ENCODE measurements at regions not wholly inside any gene's neighbourhood (a gene's known extent, or its start where the extent isn't known, plus 50 kb on each side); places are given as distances from the start of the nearest gene placed in this dataset.
"Not testable (repeated sequence)": the region's sequence is repeated elsewhere in the genome, so short reads cannot be mapped to it uniquely, and the experiment has no call there.

- no peak for DNase-seq
Measured at GRCh38 chr12:73714655-73715054, 823.0 kb upstream of the ATXN7L3B start.

DNA sequence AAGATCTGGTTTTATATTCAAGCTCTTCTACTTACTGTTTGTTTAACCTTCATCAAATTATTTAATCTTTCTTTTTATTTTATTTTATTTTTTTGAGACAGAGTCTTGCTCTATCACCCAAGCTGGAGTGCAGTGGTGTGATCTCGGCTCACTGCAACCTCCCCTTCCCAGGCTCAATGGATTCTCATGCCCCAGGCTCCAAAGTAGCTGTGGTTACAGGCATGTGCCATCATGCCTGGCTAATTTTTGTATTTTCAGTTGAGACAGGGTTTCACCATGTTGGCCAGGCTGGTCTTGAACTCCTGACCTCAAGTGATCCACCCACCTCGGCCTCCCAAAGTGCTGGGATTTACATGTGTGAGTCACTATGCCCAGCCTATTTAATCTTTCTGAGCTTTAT, 821.5 kb upstream of the ATXN7L3B start:
- not testable (repeated sequence) for DNase-seq

GRCh38 chr12:73719223-73719622, 818.4 kb upstream of the ATXN7L3B start:
- DNase-seq: no peak

DNA sequence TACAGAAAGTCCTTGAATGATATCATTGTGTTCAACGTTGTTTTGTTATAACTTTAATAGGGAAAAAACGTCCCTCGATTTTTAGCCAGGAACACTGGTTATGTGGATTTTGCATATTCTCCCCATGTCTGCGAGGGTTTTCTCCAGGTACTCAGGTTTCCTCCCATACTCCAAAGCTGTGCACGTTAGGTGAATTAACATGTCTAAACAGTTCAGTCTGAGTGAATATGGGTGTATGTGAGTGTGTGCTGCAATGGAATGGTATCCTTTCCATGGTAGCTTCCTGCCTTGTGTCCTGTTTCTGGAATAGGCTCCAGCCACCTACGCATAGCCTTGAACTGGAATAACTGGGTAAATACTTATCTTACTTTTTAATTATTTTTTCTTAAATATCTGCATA, 810.8 kb upstream of the ATXN7L3B start:
- no peak for DNase-seq

GRCh38 chr12:73731658-73732057, 806.0 kb upstream of the ATXN7L3B start:
- no peak for DNase-seq

DNA sequence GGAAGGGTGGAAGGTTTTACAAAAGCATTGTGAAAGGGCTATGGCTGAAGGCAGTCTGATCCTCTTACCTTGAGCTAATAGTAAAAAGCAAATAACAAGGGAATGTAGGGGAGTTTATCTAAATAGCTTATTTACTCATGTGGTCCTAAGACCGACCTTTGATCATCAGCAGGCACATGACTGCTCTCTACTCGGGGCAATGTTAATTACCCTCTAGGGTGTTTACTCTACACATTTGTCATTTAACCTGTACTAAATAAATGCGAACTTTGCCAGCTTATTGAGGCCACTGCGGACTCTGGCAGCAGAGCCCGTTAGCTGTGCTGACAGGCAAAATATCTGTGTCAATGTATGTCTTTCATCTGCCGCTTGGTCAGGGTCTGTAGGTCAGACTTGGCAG, 768.3 kb upstream of the ATXN7L3B start:
- no peak for DNase-seq

DNA sequence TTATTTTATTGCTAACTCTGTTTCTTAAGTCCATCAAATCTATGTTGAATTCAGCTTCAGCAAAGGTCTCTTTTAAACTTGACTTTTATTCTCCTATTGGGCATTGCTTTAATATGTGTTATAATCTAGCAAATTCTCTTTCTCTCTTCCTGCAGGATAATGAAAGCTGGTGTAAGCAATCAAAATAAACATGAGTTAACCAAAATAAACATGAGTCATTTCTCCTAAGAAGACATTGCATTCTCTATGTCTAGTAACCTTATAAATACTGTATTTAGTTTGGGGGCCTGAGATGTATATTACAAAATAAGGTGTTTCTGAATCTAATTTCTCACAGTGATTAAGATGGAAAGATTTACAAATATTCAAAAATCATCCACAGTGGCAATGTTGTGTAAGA, 739.1 kb upstream of the ATXN7L3B start:
- no peak for DNase-seq

GRCh38 chr12:73815072-73815645, 722.5 kb upstream of the ATXN7L3B start:
- DNase-seq: no peak

DNA sequence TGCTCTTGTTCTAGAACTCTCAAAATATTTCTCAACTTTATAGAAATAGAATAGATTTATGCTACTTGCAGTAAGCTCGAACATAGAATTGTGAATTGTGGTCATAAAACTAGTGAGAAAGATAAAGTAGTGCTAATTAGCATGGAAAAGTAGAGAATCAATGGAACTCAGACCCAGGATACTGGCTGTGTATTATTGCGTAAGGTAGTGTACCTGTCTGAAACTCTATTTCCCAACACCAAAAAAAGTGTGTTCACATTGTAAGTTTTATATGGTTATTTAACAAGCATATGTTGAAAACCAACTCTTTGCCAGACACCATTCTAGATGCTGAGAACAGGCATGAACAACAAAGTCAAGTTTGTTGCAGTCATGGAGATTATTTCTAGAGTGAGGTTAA, 720.5 kb upstream of the ATXN7L3B start:
- DNase-seq: no peak

- DNase-seq: no peak
Measured at GRCh38 chr12:73833746-73834145, 703.9 kb upstream of the ATXN7L3B start.

GRCh38 chr12:73841963-73842362, 695.7 kb upstream of the ATXN7L3B start:
- DNase-seq: no peak

DNA sequence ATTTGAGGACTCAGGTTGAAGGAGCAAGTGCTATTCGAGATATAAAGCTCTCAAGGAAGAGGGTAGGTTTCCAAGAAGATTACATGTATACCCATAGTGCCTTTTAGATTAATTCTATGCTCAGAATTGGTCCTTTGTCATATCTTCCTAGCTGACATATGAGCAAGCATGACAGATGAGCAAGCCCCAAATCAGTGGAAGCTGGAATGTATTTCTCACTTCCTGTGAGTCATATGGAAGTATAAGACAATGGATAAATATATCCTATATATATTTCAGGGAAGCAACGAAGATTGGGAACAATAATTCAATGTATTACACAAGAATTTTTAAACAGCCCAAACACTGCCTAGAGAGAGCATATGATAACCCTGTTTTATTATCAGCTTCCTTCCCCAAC, 674.1 kb upstream of the ATXN7L3B start:
- DNase-seq: no peak

- DNase-seq: no peak
Measured at GRCh38 chr12:73867147-73867546, 670.5 kb upstream of the ATXN7L3B start.

DNA sequence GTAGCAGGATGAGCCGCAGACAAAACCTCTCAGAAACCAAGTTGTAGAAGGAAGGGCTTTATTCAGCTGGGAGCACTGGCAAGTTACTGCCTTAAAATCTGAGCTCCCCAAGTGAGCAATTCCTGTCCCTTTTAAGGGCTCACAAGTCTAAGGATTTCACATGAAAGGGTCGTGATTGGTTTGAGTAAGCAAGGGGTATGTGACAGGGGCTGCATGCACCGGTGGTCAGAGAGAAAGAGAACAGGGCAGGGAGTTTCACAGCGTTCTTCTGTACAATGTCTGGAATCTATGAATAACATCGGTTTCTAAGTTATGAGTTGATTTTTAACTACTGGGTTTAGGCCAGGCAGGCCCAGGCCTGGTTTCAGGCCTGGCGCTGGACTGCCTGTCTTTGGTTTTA, 660.3 kb upstream of the ATXN7L3B start:
- not testable (repeated sequence) for DNase-seq

DNA sequence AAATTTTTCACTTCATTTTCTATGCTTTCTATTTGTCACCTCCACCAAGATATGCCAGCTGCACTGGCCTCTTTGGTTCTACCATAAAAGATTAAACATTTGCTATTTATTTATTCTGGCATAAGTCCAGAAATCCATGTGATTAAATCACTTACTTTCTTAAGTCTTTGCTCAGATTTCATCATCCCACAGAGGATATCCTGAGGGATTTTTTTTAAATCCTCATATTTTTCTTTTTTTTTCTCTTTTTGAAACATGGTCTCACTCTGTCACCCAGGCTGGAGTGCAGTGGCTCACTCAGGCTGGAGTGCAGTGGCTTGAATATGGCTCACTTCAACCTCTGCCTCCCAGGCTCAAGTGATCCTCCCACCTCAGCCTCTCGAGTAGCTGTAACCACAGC, 645.4 kb upstream of the ATXN7L3B start:
- no peak for DNase-seq

DNA sequence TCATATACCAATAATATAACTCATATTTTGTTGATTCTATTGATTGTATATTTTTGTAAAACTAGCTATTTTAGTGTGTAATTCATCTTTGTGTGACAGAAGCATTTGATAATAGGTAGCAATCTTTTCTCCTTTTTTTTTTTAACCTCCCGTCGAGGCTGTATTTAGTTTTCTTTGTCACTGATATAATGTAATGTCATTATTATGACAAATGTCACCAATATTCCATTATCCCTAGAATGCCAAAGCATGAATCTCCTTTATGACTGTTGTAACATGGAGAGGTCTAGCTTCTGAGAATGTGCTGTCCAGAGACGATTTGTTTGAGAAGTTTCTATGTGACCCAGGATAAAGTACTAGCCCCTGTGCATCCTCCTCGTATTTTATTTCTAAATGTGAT, 639.0 kb upstream of the ATXN7L3B start:
- DNase-seq: no peak

DNA sequence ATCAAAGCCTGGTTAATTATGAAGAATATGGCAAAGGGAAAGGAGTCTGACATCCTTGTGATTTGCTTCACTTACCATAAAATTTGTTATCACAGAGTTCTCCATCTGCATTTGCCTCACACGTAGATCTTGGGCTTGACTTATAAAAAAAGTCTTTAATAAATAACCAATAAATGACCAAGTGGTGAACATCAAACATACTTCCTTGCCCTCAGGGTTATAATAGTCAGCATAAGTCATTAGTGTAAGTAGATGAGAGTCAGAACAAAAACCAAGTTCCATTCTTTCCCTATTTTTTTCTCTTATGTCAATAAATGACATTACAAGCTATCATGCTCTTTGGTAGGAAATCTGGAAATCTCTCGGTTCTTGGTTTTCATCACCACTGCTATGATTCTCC, 635.4 kb upstream of the ATXN7L3B start:
- DNase-seq: no peak

DNA sequence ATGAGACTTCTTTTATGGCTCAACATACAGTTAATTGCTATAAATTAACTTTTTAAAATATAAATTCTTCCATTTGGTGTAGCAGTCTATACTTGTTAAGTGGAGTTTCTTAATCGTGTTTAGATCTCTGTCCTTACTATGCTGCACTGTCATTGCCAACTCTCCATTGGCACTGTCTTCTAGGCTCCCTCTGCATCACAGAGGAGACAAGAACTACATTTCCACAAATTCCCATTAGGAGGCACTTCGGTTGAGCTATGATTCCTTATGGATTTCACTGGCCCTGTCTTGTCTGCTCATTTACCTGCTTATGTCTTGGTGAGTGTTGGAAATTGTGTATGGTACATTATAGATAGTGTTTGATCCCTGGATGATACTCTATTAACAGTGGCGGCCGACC, 630.9 kb upstream of the ATXN7L3B start:
- no peak for DNase-seq

- DNase-seq: no peak
Measured at GRCh38 chr12:73935817-73936216, 601.8 kb upstream of the ATXN7L3B start.

DNA sequence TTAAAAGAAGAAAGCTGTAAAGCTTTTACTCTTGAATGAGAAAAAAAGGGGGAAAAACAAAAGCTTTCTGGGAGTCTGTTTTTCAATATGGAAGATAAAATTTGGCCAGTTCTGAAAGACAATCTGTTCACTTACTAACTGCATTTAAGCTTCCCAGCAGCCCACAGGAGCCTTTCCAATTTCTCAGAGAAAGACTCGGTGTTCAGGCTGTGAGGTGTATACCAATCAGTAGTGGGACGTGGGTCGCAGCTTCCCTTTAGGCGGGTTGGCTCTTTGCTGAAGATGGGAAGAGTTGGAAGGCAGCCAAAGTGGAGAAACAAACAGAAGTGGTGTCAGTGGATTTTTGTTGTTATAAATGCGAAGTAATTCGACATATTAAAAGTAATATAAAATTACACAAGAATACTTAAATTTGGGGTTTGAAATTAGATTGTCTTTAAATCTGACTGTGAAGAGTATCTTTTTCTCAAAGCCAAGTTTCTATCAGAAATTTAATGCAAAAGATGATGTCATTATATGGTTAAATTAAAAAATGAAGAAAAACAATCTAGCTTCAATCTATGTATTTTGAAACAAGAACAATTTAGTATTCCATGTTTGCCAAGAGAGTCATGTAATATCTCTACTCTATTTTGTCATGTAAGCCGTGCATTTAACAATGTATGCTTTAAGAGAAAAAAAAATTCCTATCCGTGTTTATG, 590.2 kb upstream of the ATXN7L3B start:
- DNase-seq: no peak

DNA sequence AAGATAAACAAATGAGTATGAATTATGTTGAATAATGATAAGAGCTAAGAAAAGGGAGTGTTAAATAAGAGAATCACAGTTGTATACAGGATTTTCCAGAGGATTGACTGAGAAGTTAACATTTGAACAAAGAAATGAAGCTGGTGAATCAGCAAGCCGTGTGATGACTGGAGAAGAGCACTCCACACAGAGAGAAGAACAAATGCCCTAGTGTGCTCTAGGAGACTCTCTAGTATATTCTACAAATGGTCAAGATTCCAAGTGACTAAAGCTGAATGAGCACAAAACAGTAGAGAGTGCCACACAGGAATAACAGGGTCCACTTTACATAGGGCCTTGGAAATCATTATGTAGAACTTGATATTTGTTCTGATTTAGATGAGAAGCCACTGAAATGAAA, 587.1 kb upstream of the ATXN7L3B start:
- no peak for DNase-seq

GRCh38 chr12:73951956-73952703, 585.5 kb upstream of the ATXN7L3B start:
- DNase-seq: no peak

DNA sequence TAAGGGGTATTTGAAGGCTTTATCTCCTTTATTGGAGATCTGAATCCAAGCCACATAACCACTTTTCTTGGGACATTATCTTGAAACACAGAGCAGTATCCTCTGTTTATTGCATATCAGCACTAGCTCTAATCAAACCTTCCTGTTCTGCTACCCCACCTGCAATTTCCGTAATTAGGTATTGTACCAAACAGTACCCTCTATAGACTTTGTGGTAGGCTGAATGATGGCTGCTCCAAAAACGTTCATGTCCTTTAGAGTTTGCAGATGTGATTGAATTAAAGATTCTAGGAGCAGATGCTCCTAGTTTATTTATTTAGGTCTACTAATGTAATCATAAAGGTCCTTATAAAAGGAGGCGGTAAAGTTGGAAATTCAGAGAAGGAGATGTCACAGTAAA, 573.0 kb upstream of the ATXN7L3B start:
- DNase-seq: no peak

- DNase-seq: no peak
Measured at GRCh38 chr12:73973486-73973885, 564.1 kb upstream of the ATXN7L3B start.
